HepG2 (cell line): ENCODE measurements at regions not wholly inside any gene's neighbourhood (a gene's known extent, or its start where the extent isn't known, plus 50 kb on each side); places are given as distances from the start of the nearest gene placed in this dataset.

Source experiments
- ATAC-seq: fragments of 200-7000 bp; cut with Tn5 transposase; 3 replicates; pipeline ENCODE4 v1.9.1; 2020; ENCODE audit warnings: mild to moderate bottlenecking, moderate library complexity
- BruUV-seq: library from RNA; stranded (reverse); fragments of 400-500 nt; replicated peaks from 2 replicates; lab custom pipeline; 2021; lab: Mats Ljungman, UMichigan
- CTCF ChIA-PET: fragments of 300-600 bp; formaldehyde crosslinking; extraction: SDS; loops from one replicate; lab custom pipeline; 2021; ENCODE audit warnings: low total read pairs, inconsistent platforms, low intra/inter-chr PET ratio; lab: Yijun Ruan, JAX
- POLR2A ChIA-PET: fragments of 350-600 bp; sonication (Branson Sonifier 250); formaldehyde crosslinking; loops from one replicate; lab custom pipeline; 2020; ENCODE audit warnings: antibody characterized with exemption, inconsistent platforms; lab: Yijun Ruan, JAX
- DNase-seq: peaks from one replicate; pipeline ENCODE4 v3.0.0-alpha.2; 2015; ENCODE audit warnings: low spot score
- FAIRE-seq: peaks from 3 replicates; lab custom pipeline; 2011; peaks lifted over from hg19 to GRCh38; lab: Jason Lieb, UNC
- H2AFZ ChIP-seq: one replicate; pipeline ENCODE4 v1.6.1; 2011; ENCODE audit warnings: low read length, inconsistent platforms
- H3K27ac ChIP-seq: fragments of 300-600 bp; 3 replicates; pipeline ENCODE4 v1.8.0; 2011; ENCODE audit warnings: mixed run types, mild to moderate bottlenecking, mixed read lengths, low read length, inconsistent platforms; ENCODE audit not compliant: insufficient read depth; ENCODE audit errors: extremely low read length
- H3K27me3 ChIP-seq, 2 experiments: fragments of 200-600 bp in 1 of 2; 2 replicates in 1 of 2; 3 replicates in 1 of 2; pipeline versions ENCODE4 v1.6.0 to v1.8.0; 2011; ENCODE audit warnings: low read length in 2 of 2, mild to moderate bottlenecking in 2 of 2, moderate library complexity in 2 of 2, inconsistent platforms in 1 of 2; ENCODE audit not compliant: insufficient read depth in 2 of 2, control insufficient read depth in 1 of 2
- H3K36me3 ChIP-seq, 2 experiments: fragments of 200-600 bp in 1 of 2; replicated peaks in 1 of 2; 2 replicates in 1 of 2; 3 replicates in 1 of 2; pipeline versions ENCODE4 v1.5.1 to v1.8.0; 2011; ENCODE audit warnings: low read length in 2 of 2, inconsistent platforms in 1 of 2; ENCODE audit not compliant: insufficient read depth in 2 of 2, control insufficient read depth in 1 of 2
- H3K4me1 ChIP-seq: 2 replicates; pipeline ENCODE4 v1.5.1; 2012; ENCODE audit warnings: low read length, inconsistent platforms; ENCODE audit not compliant: insufficient read depth
- H3K4me2 ChIP-seq: 2 replicates; pipeline ENCODE4 v1.6.0; 2011; ENCODE audit warnings: low read depth, low read length, inconsistent platforms
- H3K4me3 ChIP-seq, 3 experiments: fragments of 200-600 bp in 1 of 3; sonication (generic), shearing (Covaris generic) in 1 of 3; replicated peaks in 1 of 3; 2 replicates each; pipeline ENCODE4 v1.5.1; 2011 to 2016; ENCODE audit warnings: low read length in 3 of 3, inconsistent platforms in 2 of 3, low read depth in 2 of 3, mild to moderate bottlenecking in 2 of 3, control low read depth in 1 of 3, mixed read lengths in 1 of 3; ENCODE audit not compliant: insufficient read depth in 1 of 3
- H3K79me2 ChIP-seq: one replicate; pipeline ENCODE4 v1.6.1; 2011; ENCODE audit warnings: low read length, inconsistent platforms; ENCODE audit not compliant: insufficient read depth
- H3K9ac ChIP-seq: 2 replicates; pipeline ENCODE4 v1.6.0; 2011; ENCODE audit warnings: mild to moderate bottlenecking, low read depth, low read length, inconsistent platforms; ENCODE audit not compliant: insufficient read depth
- H3K9me3 ChIP-seq: 2 replicates; pipeline ENCODE4 v1.5.1; 2012; ENCODE audit warnings: mild to moderate bottlenecking, low read length
- H4K20me1 ChIP-seq: 2 replicates; pipeline ENCODE4 v1.6.0; 2011; ENCODE audit warnings: inconsistent platforms, mild to moderate bottlenecking, low read length, moderate library complexity; ENCODE audit not compliant: insufficient read depth
- AGO1 ChIP-seq: fragments of 200-400 bp; formaldehyde crosslinking; IDR thresholded peaks from 2 replicates; pipeline ENCODE4 v1.6.1; 2017; ENCODE audit warnings: mild to moderate bottlenecking, low read depth, low read length, moderate library complexity; ENCODE audit not compliant: poor library complexity, severe bottlenecking
- ARNT2 ChIP-seq: sonication (generic); formaldehyde crosslinking; IDR thresholded peaks from 2 replicates; pipeline ENCODE4 v1.8.0; 2022; ENCODE audit warnings: mild to moderate bottlenecking, low read depth, missing genetic modification reagents, moderate library complexity
- CENPX ChIP-seq: sonication (generic); formaldehyde crosslinking; IDR thresholded peaks from 2 replicates; pipeline ENCODE4 v1.9.0; 2021; ENCODE audit warnings: mild to moderate bottlenecking, missing genetic modification reagents, moderate library complexity
- MED1 ChIP-seq: sonication (generic); formaldehyde crosslinking; IDR thresholded peaks from 2 replicates; pipeline ENCODE4 v1.4.0; 2020; ENCODE audit warnings: missing genetic modification reagents
- MTA1 ChIP-seq: sonication (generic); formaldehyde crosslinking; IDR thresholded peaks from 2 replicates; pipeline ENCODE4 v1.4.0; 2020; ENCODE audit warnings: missing genetic modification reagents, mild to moderate bottlenecking, borderline replicate concordance
- NR0B2 ChIP-seq: sonication (generic); formaldehyde crosslinking; IDR thresholded peaks from 2 replicates; pipeline ENCODE4 v1.4.0; 2020; ENCODE audit warnings: mild to moderate bottlenecking, missing genetic modification reagents
- RNF219 ChIP-seq: sonication (generic); formaldehyde crosslinking; IDR thresholded peaks from 2 replicates; pipeline ENCODE4 v1.5.0; 2020; ENCODE audit warnings: mild to moderate bottlenecking, missing genetic modification reagents
- SCMH1 ChIP-seq: sonication (generic); formaldehyde crosslinking; IDR thresholded peaks from 2 replicates; pipeline ENCODE4 v1.9.0; 2021; ENCODE audit warnings: missing genetic modification reagents, mild to moderate bottlenecking, borderline replicate concordance
- SPEN ChIP-seq: sonication (generic); formaldehyde crosslinking; IDR thresholded peaks from 2 replicates; pipeline ENCODE4 v1.5.1; 2020; ENCODE audit warnings: low read depth, mild to moderate bottlenecking, missing genetic modification reagents
- SSRP1 ChIP-seq: IDR thresholded peaks from 2 replicates; pipeline ENCODE4 v1.6.1; 2016; ENCODE audit warnings: control low read depth
- SYNCRIP ChIP-seq: fragments of 200-400 bp; formaldehyde crosslinking; IDR thresholded peaks from 2 replicates; pipeline ENCODE4 v1.6.1; 2018; ENCODE audit warnings: mild to moderate bottlenecking, low read depth, low read length; ENCODE audit not compliant: insufficient read depth
- TBX3 ChIP-seq: fragments of 450-650 bp; IDR thresholded peaks from 2 replicates; pipeline ENCODE4 v1.6.1; 2017; ENCODE audit warnings: antibody characterized with exemption, mild to moderate bottlenecking, inconsistent platforms, borderline replicate concordance
- U2AF1 ChIP-seq: fragments of 200-400 bp; formaldehyde crosslinking; optimal IDR thresholded peaks from 2 replicates; pipeline ENCODE3; 2017; ENCODE audit warnings: mild to moderate bottlenecking, low read depth, low read length
- ZBTB26 ChIP-seq: IDR thresholded peaks from 2 replicates; pipeline ENCODE4 v1.6.1; 2016; ENCODE audit warnings: missing compliant biosample characterization, missing genetic modification reagents, borderline replicate concordance
- ZFX ChIP-seq: sonication (generic); formaldehyde crosslinking; IDR thresholded peaks from 2 replicates; pipeline ENCODE4 v1.4.0; 2020; ENCODE audit warnings: mild to moderate bottlenecking, low read depth, missing genetic modification reagents, moderate library complexity
- ZKSCAN1 ChIP-seq: fragments of 150-350 bp; IDR thresholded peaks from 2 replicates; pipeline ENCODE4 v1.6.1; 2014; ENCODE audit warnings: low read length
- ZKSCAN8 ChIP-seq: IDR thresholded peaks from 2 replicates; pipeline ENCODE4 v1.6.1; 2016; ENCODE audit warnings: borderline replicate concordance, missing genetic modification reagents, missing compliant biosample characterization
- ZNF33A ChIP-seq: sonication (generic); formaldehyde crosslinking; IDR thresholded peaks from 2 replicates; pipeline ENCODE4 v1.5.1; 2020; ENCODE audit warnings: missing genetic modification reagents, mild to moderate bottlenecking, moderate library complexity, borderline replicate concordance
- ZNF556 ChIP-seq: sonication (generic); formaldehyde crosslinking; IDR thresholded peaks from 2 replicates; pipeline ENCODE4 v1.4.0; 2020; ENCODE audit warnings: mild to moderate bottlenecking, missing genetic modification reagents, borderline replicate concordance
- ZNF75D ChIP-seq: sonication (generic); formaldehyde crosslinking; IDR thresholded peaks from 2 replicates; pipeline ENCODE4 v1.8.1; 2023; ENCODE audit warnings: missing genetic modification reagents, mild to moderate bottlenecking, borderline replicate concordance
- WGBS: methylation state at CpG from one replicate; pipeline ENCODE4 v1.1.6; 2017; ENCODE audit warnings: low lambda C conversion rate; 5-methylcytosine and 5-hydroxymethylcytosine counted together
- in situ Hi-C: cut with HindIII; loops from 2 replicates; pipeline ENCODE4 v1.10.0; 2017; ENCODE audit warnings: low pct_unique_long_range_greater_than_20kb; ENCODE audit not compliant: extremely low pct_ligation_motif_present
- intact Hi-C: fragments of 100-400 bp; cut with micrococcal nuclease; formaldehyde crosslinking; loops from one replicate; pipeline ENCODE4 v1.10.0; 2022; ENCODE audit not compliant: unreplicated experiment

GRCh38 chr2:41935002-41935401 is 112.8 kb upstream of the PKDCC start (continued):
- TF ChIP-seq SYNCRIP: no peak
- TF ChIP-seq NR0B2 (CRISPR knock-in tag): no peak

- H3K9ac ChIP-seq: no peak overlapping the region
- no peak overlapping the region for H2AFZ ChIP-seq
- FAIRE-seq (no peak), DNase-seq (no peak), ATAC-seq (no peak)
- ChIA-PET POLR2A (no interaction called here), CTCF (no interaction called here)
- no peaks in the 10 kb centered on the region for H4K20me1 ChIP-seq
- H3K27ac ChIP-seq: no peak overlapping the region
- H3K27me3 ChIP-seq: peaks cover 0 to 37% of the 10 kb centered on the region in 2 experiments; a peak in 4 of 5 replicates
- no TSS peak for BruUV-seq
- no peaks in the 10 kb centered on the region for H3K36me3 ChIP-seq
- in situ Hi-C loops: no loop called here
- 0% methylated on average over 2 of the region's 2 CpGs for WGBS
- H3K4me1 ChIP-seq: no peaks in the 10 kb centered on the region
- no peak overlapping the region for H3K4me2 ChIP-seq
- H3K4me3 ChIP-seq: no peak overlapping the region
- intact Hi-C loops: no loop called here
- H3K9me3 ChIP-seq: no peaks in the 10 kb centered on the region
- no peaks in the 10 kb centered on the region for H3K79me2 ChIP-seq
- TF ChIP-seq AGO1: no peak
- no peak for TF ChIP-seq U2AF1
- no peak for TF ChIP-seq ZFX (CRISPR knock-in tag)
- TF ChIP-seq SCMH1: no peak
- no peak for TF ChIP-seq ZKSCAN8
- TF ChIP-seq ZNF75D: no peak
- TF ChIP-seq ZNF33A (CRISPR knock-in tag): no peak
- no peak for TF ChIP-seq TBX3
- TF ChIP-seq MED1 (CRISPR knock-in tag): no peak
- no peak for TF ChIP-seq ZBTB26 (CRISPR knock-in tag)
- no peak for TF ChIP-seq CENPX (CRISPR knock-in tag)
- no peak for TF ChIP-seq SPEN
- no peak for TF ChIP-seq SSRP1 (CRISPR knock-in tag)
- no peak for TF ChIP-seq ARNT2 (CRISPR knock-in tag)
- TF ChIP-seq RNF219 (CRISPR knock-in tag): no peak
- TF ChIP-seq MTA1 (CRISPR knock-in tag): no peak
- TF ChIP-seq ZNF556 (CRISPR knock-in tag): no peak
- no peak for TF ChIP-seq ZKSCAN1
Measured at GRCh38 chr2:41935825-41936224, 112.0 kb upstream of the PKDCC start.
